PC-9 (cell line): ENCODE measurements at regions not wholly inside any gene's neighbourhood (a gene's known extent, or its start where the extent isn't known, plus 50 kb on each side); places are given as distances from the start of the nearest gene placed in this dataset.

ENCODE experiments used
- EZH2 ChIP-seq: fragments of 200-600 bp; sonication (generic); IDR thresholded peaks from 2 replicates; pipeline ENCODE4 v1.8.0; 2017; ENCODE audit warnings: antibody characterized with exemption, low read depth
- TF ChIP-seq, protein P1 (sequence below): fragments of 200-600 bp; sonication (generic); conservative IDR thresholded peaks from 2 replicates; pipeline ENCODE4 v1.6.1; 2017; ENCODE audit warnings: mixed run types, antibody characterized with exemption, mild to moderate bottlenecking, moderate library complexity

- TF ChIP-seq, protein P1, sequence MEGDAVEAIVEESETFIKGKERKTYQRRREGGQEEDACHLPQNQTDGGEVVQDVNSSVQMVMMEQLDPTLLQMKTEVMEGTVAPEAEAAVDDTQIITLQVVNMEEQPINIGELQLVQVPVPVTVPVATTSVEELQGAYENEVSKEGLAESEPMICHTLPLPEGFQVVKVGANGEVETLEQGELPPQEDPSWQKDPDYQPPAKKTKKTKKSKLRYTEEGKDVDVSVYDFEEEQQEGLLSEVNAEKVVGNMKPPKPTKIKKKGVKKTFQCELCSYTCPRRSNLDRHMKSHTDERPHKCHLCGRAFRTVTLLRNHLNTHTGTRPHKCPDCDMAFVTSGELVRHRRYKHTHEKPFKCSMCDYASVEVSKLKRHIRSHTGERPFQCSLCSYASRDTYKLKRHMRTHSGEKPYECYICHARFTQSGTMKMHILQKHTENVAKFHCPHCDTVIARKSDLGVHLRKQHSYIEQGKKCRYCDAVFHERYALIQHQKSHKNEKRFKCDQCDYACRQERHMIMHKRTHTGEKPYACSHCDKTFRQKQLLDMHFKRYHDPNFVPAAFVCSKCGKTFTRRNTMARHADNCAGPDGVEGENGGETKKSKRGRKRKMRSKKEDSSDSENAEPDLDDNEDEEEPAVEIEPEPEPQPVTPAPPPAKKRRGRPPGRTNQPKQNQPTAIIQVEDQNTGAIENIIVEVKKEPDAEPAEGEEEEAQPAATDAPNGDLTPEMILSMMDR, result no peak
- TF ChIP-seq EZH2, result no peak
Measured at GRCh38 chr10:123522702-123523312, 143.3 kb upstream of the GPR26 start.
